ENCODE measurements at regions not wholly inside any gene's neighbourhood (a gene's known extent, or its start where the extent isn't known, plus 50 kb on each side); places are given as distances from the start of the nearest gene placed in this dataset.
A peak's percentile ranks its signal among the peaks of the same experiment; 100 is the strongest.

- ChIA-PET POLR2A (no interaction called here), CTCF (no interaction called here)
- BruUV-seq (replicated peaks), result no TSS peak
- TF ChIP-seq CTCF (IDR thresholded peaks at IDR 0.05; ENCODE audit: unreplicated experiment), result no peak
- H3K27ac Mint-ChIP-seq (ENCODE audit: low read depth, unreplicated experiment), result no peak overlapping the region
- no peaks in the 10 kb centered on the region for H3K4me1 Mint-ChIP-seq (ENCODE audit: insufficient read depth, unreplicated experiment)
- H3K9me3 Mint-ChIP-seq (ENCODE audit: unreplicated experiment), result no peaks in the 10 kb centered on the region
- intact Hi-C loops (cut with micrococcal nuclease), result no loop called here
- H3K36me3 Mint-ChIP-seq (ENCODE audit: insufficient read depth, unreplicated experiment), result no peaks in the 10 kb centered on the region
- no peak for DNase-seq (ENCODE audit: unreplicated experiment)
- H3K4me3 Mint-ChIP-seq (ENCODE audit: unreplicated experiment), result no peak overlapping the region
- no peaks in the 10 kb centered on the region for H3K27me3 Mint-ChIP-seq (ENCODE audit: insufficient read depth, unreplicated experiment)
Measured at GRCh38 chr2:193124815-193125214, 930.1 kb upstream of the TMEFF2 start.

GRCh38 chr2:193114827-193115226 is 920.1 kb upstream of the TMEFF2 start:
- no peaks in the 10 kb centered on the region for H3K27me3 Mint-ChIP-seq (ENCODE audit: insufficient read depth, unreplicated experiment)
- no peak overlapping the region for H3K27ac Mint-ChIP-seq (ENCODE audit: low read depth, unreplicated experiment)
- no TSS peak for BruUV-seq (replicated peaks)
- no peak overlapping the region for H3K4me3 Mint-ChIP-seq (ENCODE audit: unreplicated experiment)
- DNase-seq (ENCODE audit: unreplicated experiment), result no peak
- H3K4me1 Mint-ChIP-seq (ENCODE audit: insufficient read depth, unreplicated experiment), result no peaks in the 10 kb centered on the region
- no peaks in the 10 kb centered on the region for H3K9me3 Mint-ChIP-seq (ENCODE audit: unreplicated experiment)
- no peak for TF ChIP-seq CTCF (IDR thresholded peaks at IDR 0.05; ENCODE audit: unreplicated experiment)
- no peaks in the 10 kb centered on the region for H3K36me3 Mint-ChIP-seq (ENCODE audit: insufficient read depth, unreplicated experiment)
- ChIA-PET CTCF (interaction anchor here (0.6 kb wide), 1 partner anchor 302 kb away, joined by 3 read pairs; no protein-coding TSS in a partner anchor), POLR2A (interaction anchor here (0.6 kb wide), 1 partner anchor 276 kb away, joined by 3 read pairs; no protein-coding TSS in a partner anchor)
- intact Hi-C loops (cut with micrococcal nuclease), result no loop called here

GRCh38 chr2:193112986-193113385 is 918.3 kb upstream of the TMEFF2 start:
- intact Hi-C loops (cut with micrococcal nuclease), result no loop called here
- Mint-ChIP-seq H3K27me3 (ENCODE audit: insufficient read depth, unreplicated experiment) (no peaks in the 10 kb centered on the region), H3K27ac (ENCODE audit: low read depth, unreplicated experiment) (no peak overlapping the region), H3K4me3 (ENCODE audit: unreplicated experiment) (no peak overlapping the region), H3K9me3 (ENCODE audit: unreplicated experiment) (no peaks in the 10 kb centered on the region), H3K4me1 (ENCODE audit: insufficient read depth, unreplicated experiment) (no peaks in the 10 kb centered on the region), H3K36me3 (ENCODE audit: insufficient read depth, unreplicated experiment) (no peaks in the 10 kb centered on the region)
- BruUV-seq (replicated peaks), result no TSS peak
- DNase-seq (ENCODE audit: unreplicated experiment), result no peak
- CTCF ChIA-PET, result interaction anchor here (0.7 to 1.2 kb wide), 3 partner anchors 288 to 851 kb away, joined by 3 to 5 read pairs (median 3); no protein-coding TSS in a partner anchor
- no peak for TF ChIP-seq CTCF (IDR thresholded peaks at IDR 0.05; ENCODE audit: unreplicated experiment)
- POLR2A ChIA-PET, result interaction anchor here (0.7 kb wide), 1 partner anchor 33 kb away, joined by 3 read pairs; no protein-coding TSS in a partner anchor

GRCh38 chr2:193103064-193103463 is 908.3 kb upstream of the TMEFF2 start:
- DNase-seq (ENCODE audit: unreplicated experiment), result peak; percentile 53
- no peak overlapping the region for H3K4me3 Mint-ChIP-seq (ENCODE audit: unreplicated experiment)
- ChIA-PET POLR2A (no interaction called here), CTCF (no interaction called here)
- H3K27me3 Mint-ChIP-seq (ENCODE audit: insufficient read depth, unreplicated experiment), result no peaks in the 10 kb centered on the region
- no peaks in the 10 kb centered on the region for H3K4me1 Mint-ChIP-seq (ENCODE audit: insufficient read depth, unreplicated experiment)
- TF ChIP-seq CTCF (IDR thresholded peaks at IDR 0.05; ENCODE audit: unreplicated experiment), result no peak
- BruUV-seq (replicated peaks), result no TSS peak
- H3K36me3 Mint-ChIP-seq (ENCODE audit: insufficient read depth, unreplicated experiment), result no peaks in the 10 kb centered on the region
- no peaks in the 10 kb centered on the region for H3K9me3 Mint-ChIP-seq (ENCODE audit: unreplicated experiment)
- intact Hi-C loops (cut with micrococcal nuclease), result no loop called here
- H3K27ac Mint-ChIP-seq (ENCODE audit: low read depth, unreplicated experiment), result no peak overlapping the region
